Left ventricle myocardium inferior (tissue), 1 donor: ENCODE measurements at regions not wholly inside any gene's neighbourhood (a gene's known extent, or its start where the extent isn't known, plus 50 kb on each side); places are given as distances from the start of the nearest gene placed in this dataset.

ENCODE experiments used
- DNase-seq: peaks from one replicate; pipeline ENCODE4 v3.0.0-alpha.2; 2020
- H3K27ac ChIP-seq: fragments of 200-600 bp; replicated peaks from 2 replicates; pipeline ENCODE4 v1.8.0; 2021
- H3K27me3 ChIP-seq: fragments of 200-600 bp; 2 replicates; pipeline ENCODE4 v1.8.0; 2021; ENCODE audit warnings: low read depth
- H3K36me3 ChIP-seq: fragments of 200-600 bp; 2 replicates; pipeline ENCODE4 v1.8.0; 2021
- H3K4me1 ChIP-seq: fragments of 200-600 bp; 2 replicates; pipeline ENCODE4 v1.8.0; 2021
- H3K4me3 ChIP-seq: fragments of 200-600 bp; 2 replicates; pipeline ENCODE4 v1.8.0; 2021; ENCODE audit warnings: mild to moderate bottlenecking, moderate library complexity
- H3K9me3 ChIP-seq: fragments of 200-600 bp; replicated peaks from 2 replicates; pipeline ENCODE4 v1.8.0; 2021
- CTCF ChIP-seq: fragments of 200-600 bp; IDR thresholded peaks from 2 replicates; pipeline ENCODE4 v1.8.0; 2021; ENCODE audit warnings: antibody characterized with exemption, mild to moderate bottlenecking, borderline replicate concordance
- intact Hi-C: fragments of 100-400 bp; cut with micrococcal nuclease; formaldehyde crosslinking; loops from one replicate; pipeline ENCODE4 v1.11.0; 2022
- donor health status: DM: no; HTN: yes; CAD: no; lungs with severe emphysema.

DNA sequence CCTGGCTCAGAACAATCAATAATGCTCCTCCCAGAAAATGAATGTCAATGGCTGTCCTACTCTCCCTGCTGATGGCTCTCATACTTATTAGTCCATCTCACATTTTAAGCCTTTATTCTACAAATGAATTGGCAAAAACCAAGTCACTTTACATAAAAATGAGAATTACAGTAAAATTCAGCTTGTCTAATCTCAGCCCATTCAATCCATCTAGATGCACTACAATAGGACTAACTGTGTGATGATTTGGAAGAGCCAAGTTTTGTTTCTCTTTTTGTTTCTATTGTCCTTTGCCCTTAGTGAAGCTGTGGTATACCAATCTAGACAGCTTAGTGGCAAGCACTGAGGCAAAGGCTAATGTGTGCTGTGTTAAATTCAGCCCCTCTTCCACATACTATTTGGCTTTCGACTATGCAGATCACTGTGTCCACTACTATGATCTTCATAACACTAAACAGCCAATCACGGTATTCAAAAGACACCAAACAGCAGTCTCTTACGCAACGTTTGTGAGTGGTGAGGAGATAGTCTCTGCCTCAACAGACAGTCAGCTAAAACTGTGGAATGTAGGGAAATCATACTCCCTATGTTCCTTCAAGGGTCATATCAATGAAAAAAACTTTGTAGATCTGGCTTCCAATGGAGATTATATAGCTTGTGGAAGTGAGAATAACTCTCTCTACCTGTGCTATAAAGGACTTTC is 140.8 kb upstream of the ZNF462 start:
- no peaks in the 10 kb centered on the region for H3K36me3 ChIP-seq
- H3K27ac ChIP-seq: no peak overlapping the region
- TF ChIP-seq CTCF: no peak
- intact Hi-C loops: no loop called here
- peaks cover 46% of the 10 kb centered on the region for H3K4me1 ChIP-seq
- no peaks in the 10 kb centered on the region for H3K27me3 ChIP-seq
- H3K4me3 ChIP-seq: no peak overlapping the region
- H3K9me3 ChIP-seq: no peaks in the 10 kb centered on the region
- no peak for DNase-seq

DNA sequence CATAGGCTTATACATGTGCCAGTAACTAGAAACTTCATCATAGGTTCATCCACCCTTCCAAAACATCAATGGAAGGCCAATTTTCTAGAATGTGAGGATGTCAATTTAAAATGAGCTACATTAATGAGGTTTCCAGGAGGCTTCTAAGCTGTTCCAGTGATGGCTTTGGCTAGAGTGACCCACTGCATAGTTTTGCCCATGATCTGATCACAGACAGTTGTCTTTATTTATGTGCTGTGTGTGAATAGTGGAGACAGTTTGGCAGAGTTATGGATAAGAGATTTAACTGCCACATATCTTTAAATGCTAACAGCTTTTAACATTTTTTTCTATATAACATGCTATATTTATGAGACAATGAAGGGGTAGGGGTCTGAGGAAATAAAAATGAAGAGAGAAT is 139.0 kb upstream of the ZNF462 start:
- H3K4me3 ChIP-seq: no peak overlapping the region
- peaks cover 42% of the 10 kb centered on the region for H3K4me1 ChIP-seq
- no peak for DNase-seq
- no peaks in the 10 kb centered on the region for H3K36me3 ChIP-seq
- H3K27ac ChIP-seq: no peak overlapping the region
- intact Hi-C loops: no loop called here
- no peaks in the 10 kb centered on the region for H3K9me3 ChIP-seq
- H3K27me3 ChIP-seq: no peaks in the 10 kb centered on the region
- TF ChIP-seq CTCF: no peak

DNA sequence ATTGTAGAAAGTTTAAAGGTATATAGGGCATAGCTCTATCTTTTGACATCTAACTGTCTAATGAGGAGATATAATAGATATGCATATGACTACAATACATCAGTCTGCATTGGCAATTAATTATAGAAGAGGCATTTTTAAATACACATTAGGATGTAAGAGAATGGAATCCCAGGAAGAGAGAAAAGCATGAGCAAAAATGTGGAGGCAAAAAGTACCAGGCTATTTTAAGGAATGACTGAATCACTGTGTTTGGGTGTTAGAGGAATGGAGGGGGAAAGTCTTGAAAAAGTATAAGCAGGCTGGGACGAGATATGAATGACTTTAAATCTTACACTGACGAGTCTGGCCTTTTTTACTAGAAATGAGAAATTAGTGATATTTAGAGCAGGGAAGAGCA is 138.4 kb upstream of the ZNF462 start:
- Histone ChIP-seq H3K9me3 (no peaks in the 10 kb centered on the region), H3K36me3 (no peaks in the 10 kb centered on the region), H3K4me3 (no peak overlapping the region), H3K4me1 (peaks cover 47% of the 10 kb centered on the region), H3K27ac (no peak overlapping the region), H3K27me3 (no peaks in the 10 kb centered on the region)
- intact Hi-C loops: no loop called here
- no peak for TF ChIP-seq CTCF
- no peak for DNase-seq

DNA sequence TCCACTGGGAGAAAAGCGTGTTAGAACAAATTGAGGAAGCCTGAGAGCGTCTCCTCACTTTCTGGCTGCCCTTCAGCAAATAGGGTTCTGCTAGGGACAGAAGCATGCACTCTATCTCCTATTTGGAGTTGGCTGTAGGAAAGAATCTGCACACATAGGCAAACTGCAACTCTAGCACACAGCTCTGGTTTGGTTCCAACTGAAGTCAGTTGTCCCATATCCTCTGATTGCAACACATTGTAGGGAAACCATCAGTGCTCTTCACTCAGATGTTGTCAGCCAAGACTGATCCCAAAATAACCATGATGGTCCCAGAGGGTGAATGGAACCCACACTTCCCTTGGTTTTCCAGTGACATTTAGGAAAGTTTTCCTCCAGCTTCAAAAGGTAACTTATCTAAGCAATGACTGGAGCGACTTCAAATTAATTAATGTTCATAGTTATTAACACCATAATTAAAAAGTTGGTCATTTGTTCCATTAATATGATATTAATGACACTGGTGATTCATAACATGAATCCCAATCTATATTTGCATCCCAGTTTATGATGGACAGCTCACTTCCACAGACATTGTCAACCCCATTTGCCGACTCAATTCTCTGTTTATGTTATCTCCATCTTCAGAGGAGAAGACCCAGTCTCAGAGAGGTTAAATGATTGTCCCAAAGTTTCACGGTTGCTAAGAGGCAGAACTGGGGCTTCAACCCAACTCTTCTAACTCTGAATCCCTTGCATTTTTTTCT is 136.7 kb upstream of the ZNF462 start:
- intact Hi-C loops: no loop called here
- H3K27ac ChIP-seq: peak overlapping the region; percentile 31

DNA sequence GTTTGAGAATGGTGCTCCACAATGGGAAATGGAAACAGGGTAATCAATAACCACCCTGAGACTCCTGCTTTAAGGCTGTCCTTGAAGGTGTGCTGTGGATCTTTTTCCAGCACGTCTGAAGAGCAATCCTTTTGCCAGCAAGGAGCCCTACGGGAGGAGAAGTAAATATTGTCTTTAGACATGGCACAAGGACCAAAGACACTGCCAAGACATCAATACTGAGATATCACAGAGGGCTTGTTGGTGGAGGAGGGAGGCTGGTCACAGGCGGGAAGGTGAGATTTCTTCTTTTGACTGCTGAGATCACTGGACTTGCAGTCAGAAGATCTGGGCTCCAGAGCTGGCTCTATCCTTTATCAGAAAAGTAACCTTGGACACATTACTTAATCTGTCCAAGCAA is 135.0 kb upstream of the ZNF462 start:
- intact Hi-C loops: no loop called here
- H3K27ac ChIP-seq: peak overlapping the region; percentile 69
- no peak overlapping the region for H3K4me3 ChIP-seq
- H3K9me3 ChIP-seq: no peaks in the 10 kb centered on the region
- no peaks in the 10 kb centered on the region for H3K27me3 ChIP-seq
- no peaks in the 10 kb centered on the region for H3K36me3 ChIP-seq
- peaks cover 40% of the 10 kb centered on the region for H3K4me1 ChIP-seq
- no peak for DNase-seq
- no peak for TF ChIP-seq CTCF

More for the DNA sequence above, 136.7 kb upstream of the ZNF462 start:
- no peak overlapping the region for H3K4me3 ChIP-seq
- H3K36me3 ChIP-seq: no peaks in the 10 kb centered on the region
- TF ChIP-seq CTCF: no peak
- H3K27me3 ChIP-seq: no peaks in the 10 kb centered on the region
- H3K9me3 ChIP-seq: no peaks in the 10 kb centered on the region
- no peak for DNase-seq
- peaks cover 47% of the 10 kb centered on the region for H3K4me1 ChIP-seq
